Transverse colon (tissue), 4 donors: ENCODE measurements at regions not wholly inside any gene's neighbourhood (a gene's known extent, or its start where the extent isn't known, plus 50 kb on each side); places are given as distances from the start of the nearest gene placed in this dataset.

ENCODE experiments used
- CTCF ChIP-seq, 5 experiments: fragments of 200-600 bp in 3 of 5; fragments of 450-650 bp in 2 of 5; sonication (generic) in 3 of 5; IDR thresholded peaks; 1 replicate in 2 of 5; 2 replicates in 3 of 5; pipeline ENCODE4 v1.5.1; 2016 to 2017; ENCODE audit warnings: antibody characterized with exemption in 5 of 5, inconsistent platforms in 3 of 5, mild to moderate bottlenecking in 2 of 5, moderate library complexity in 1 of 5
- EP300 ChIP-seq: sonication (generic); formaldehyde crosslinking; IDR thresholded peaks from one replicate; pipeline ENCODE4 v1.6.1; 2017; ENCODE audit warnings: antibody characterized with exemption, low read depth
- POLR2A ChIP-seq: fragments of 450-650 bp; IDR thresholded peaks from one replicate; pipeline ENCODE4 v1.6.1; 2016; ENCODE audit warnings: antibody characterized with exemption, mild to moderate bottlenecking, moderate library complexity
- POLR2AphosphoS5 ChIP-seq, 3 donors: sonication (generic); formaldehyde crosslinking; IDR thresholded peaks; one replicate each; pipeline ENCODE4 v1.6.1; 2016; ENCODE audit warnings: antibody characterized with exemption in 3 of 3

DNA sequence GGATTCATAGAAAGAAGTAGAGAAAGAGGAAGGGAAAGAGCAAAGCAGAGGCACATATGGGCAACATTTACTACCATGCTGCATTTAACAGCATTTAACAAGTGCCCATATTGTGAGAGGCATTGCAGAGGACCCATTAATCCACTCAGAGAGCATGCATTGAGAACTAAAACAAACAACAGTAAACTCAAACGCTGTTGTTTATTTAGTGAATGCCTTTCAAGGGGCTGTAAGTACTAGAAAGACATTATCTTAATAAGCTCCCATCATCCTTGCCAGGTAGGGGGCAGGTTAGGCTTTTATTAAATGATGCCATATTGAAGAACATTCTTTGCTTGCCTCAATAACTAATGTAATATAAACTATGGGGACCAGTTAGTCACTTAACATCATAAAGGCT lies 254.3 kb upstream of the DAB1 start:
- no peak for TF ChIP-seq CTCF (IDR thresholded peaks at IDR 0.05)
- no peak for TF ChIP-seq POLR2A
- TF ChIP-seq POLR2AphosphoS5 (IDR thresholded peaks at IDR 0.05): no peak
- TF ChIP-seq EP300: no peak
